Stomach smooth muscle (tissue), 2 donors: ENCODE measurements at regions not wholly inside any gene's neighbourhood (a gene's known extent, or its start where the extent isn't known, plus 50 kb on each side); places are given as distances from the start of the nearest gene placed in this dataset.

Experiments
- H3K27ac ChIP-seq: one replicate; pipeline ENCODE4 v1.7.0; 2013; ENCODE audit warnings: mild to moderate bottlenecking, low read length, inconsistent platforms
- H3K27me3 ChIP-seq, 2 donors: one replicate each; pipeline ENCODE4 v1.7.0; 2013; ENCODE audit warnings: low read length in 2 of 2; ENCODE audit not compliant: insufficient read depth in 2 of 2, control insufficient read depth in 1 of 2
- H3K36me3 ChIP-seq, 2 donors: one replicate each; pipeline ENCODE4 v1.7.0; 2013; ENCODE audit warnings: low read length in 2 of 2; ENCODE audit not compliant: control insufficient read depth in 2 of 2, insufficient read depth in 2 of 2
- H3K4me1 ChIP-seq: one replicate; pipeline ENCODE4 v1.7.0; 2013; ENCODE audit warnings: low read length; ENCODE audit not compliant: control insufficient read depth, insufficient read depth
- H3K4me3 ChIP-seq, 2 donors: one replicate each; pipeline ENCODE4 v1.7.0; 2013; ENCODE audit warnings: low read length in 2 of 2
- H3K9ac ChIP-seq, 2 donors: one replicate each; pipeline ENCODE4 v1.7.0; 2013; ENCODE audit warnings: low read length in 2 of 2, mild to moderate bottlenecking in 1 of 2
- H3K9me3 ChIP-seq, 2 donors: one replicate each; pipeline ENCODE4 v1.7.0; 2013; ENCODE audit warnings: low read length in 2 of 2; ENCODE audit not compliant: control insufficient read depth in 2 of 2
- donor health status: healthy.
- donor health status: Pancreatic carcinoma.

DNA sequence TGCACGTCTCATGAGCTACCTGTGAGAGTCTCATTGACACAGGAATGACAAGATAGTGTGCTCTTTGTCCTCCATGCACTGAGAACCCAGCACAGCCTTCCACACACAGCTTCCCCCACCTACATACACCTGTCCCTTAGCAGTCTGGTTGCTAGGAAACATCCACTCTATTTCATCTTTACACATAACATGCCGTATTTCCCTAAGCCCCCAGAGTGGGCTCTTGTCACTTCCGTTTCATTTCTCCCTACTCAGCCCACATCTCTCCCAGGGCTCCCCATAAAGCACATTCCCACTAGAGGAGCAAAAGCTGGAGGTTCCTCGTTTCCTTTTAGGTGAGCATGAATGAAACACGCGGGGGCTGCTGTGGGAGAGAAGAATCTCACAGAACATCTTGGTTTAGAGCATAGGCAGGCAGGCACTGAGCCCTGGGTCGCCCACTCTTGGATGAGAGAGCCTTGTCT lies 137.1 kb downstream of the ETS2 start:
- Histone ChIP-seq H3K4me1 (no peaks in the 10 kb centered on the region), H3K9ac (no peak overlapping the region), H3K27me3 (no peaks in the 10 kb centered on the region), H3K9me3 (no peaks in the 10 kb centered on the region), H3K27ac (no peak overlapping the region), H3K4me3 (no peak overlapping the region), H3K36me3 (no peaks in the 10 kb centered on the region)

- Histone ChIP-seq H3K9me3 (no peaks in the 10 kb centered on the region), H3K36me3 (no peaks in the 10 kb centered on the region), H3K9ac (no peak overlapping the region), H3K4me1 (no peaks in the 10 kb centered on the region), H3K4me3 (no peak overlapping the region), H3K27me3 (no peaks in the 10 kb centered on the region), H3K27ac (no peak overlapping the region)
These were observed 133.0 kb downstream of the ETS2 start for GRCh38 chr21:38938769-38939168.

DNA sequence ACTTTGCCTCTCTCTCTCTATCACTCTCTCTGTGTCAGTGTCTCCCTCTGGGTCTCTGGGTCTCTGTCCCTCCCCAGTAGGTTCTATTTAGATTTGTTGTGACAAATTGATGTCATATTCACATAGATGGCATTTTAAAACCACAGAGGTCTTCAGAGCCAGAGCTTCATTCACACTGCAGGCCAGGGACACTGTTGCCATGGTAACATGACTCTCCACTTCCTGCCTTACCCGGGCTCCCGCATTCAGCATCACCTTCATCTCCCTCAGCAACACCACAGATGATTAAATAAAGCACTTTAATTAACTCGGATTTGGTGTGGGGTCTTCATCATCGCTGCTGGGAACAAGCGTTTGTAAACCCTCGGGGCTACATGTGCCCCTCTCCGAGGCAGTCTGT lies 132.6 kb downstream of the ETS2 start:
- H3K27me3 ChIP-seq: no peaks in the 10 kb centered on the region
- H3K4me3 ChIP-seq: no peak overlapping the region
- H3K27ac ChIP-seq: no peak overlapping the region
- H3K9ac ChIP-seq: no peak overlapping the region
- H3K4me1 ChIP-seq: no peaks in the 10 kb centered on the region
- no peaks in the 10 kb centered on the region for H3K36me3 ChIP-seq
- no peaks in the 10 kb centered on the region for H3K9me3 ChIP-seq

GRCh38 chr21:38937844-38938243 lies 132.1 kb downstream of the ETS2 start:
- H3K27me3 ChIP-seq: no peaks in the 10 kb centered on the region
- H3K9me3 ChIP-seq: no peaks in the 10 kb centered on the region
- no peaks in the 10 kb centered on the region for H3K36me3 ChIP-seq
- no peak overlapping the region for H3K4me3 ChIP-seq
- H3K9ac ChIP-seq: no peak overlapping the region
- no peak overlapping the region for H3K27ac ChIP-seq
- H3K4me1 ChIP-seq: no peaks in the 10 kb centered on the region

DNA sequence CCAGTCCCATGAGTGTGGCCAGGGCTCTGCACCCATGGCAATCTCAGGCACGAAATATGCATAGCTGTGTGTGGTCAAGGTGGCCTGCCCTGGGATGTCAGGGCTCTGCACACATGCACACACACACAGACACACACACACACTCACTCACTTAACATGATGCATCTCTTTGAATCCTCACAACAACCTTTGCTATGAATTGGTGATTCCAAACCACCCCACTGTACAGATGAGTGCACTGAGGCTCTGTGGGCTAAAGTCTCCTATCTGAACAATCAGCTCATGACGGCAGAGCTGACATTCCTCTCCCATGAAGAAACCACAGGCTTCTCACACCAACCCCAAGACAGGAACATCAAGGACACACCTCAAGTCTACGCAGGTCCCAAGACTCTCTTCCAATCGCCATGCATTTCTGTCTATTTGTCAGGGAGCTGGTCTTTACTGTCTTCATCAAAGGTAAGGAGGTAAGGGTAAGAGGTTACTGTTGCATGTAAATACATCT lies 131.6 kb downstream of the ETS2 start:
- no peaks in the 10 kb centered on the region for H3K9me3 ChIP-seq
- H3K4me3 ChIP-seq: no peak overlapping the region
- H3K36me3 ChIP-seq: no peaks in the 10 kb centered on the region
- no peaks in the 10 kb centered on the region for H3K4me1 ChIP-seq
- H3K9ac ChIP-seq: no peak overlapping the region
- no peak overlapping the region for H3K27ac ChIP-seq
- no peaks in the 10 kb centered on the region for H3K27me3 ChIP-seq

- Histone ChIP-seq H3K27me3 (no peaks in the 10 kb centered on the region), H3K36me3 (no peaks in the 10 kb centered on the region), H3K4me1 (no peaks in the 10 kb centered on the region), H3K4me3 (no peak overlapping the region), H3K9me3 (no peaks in the 10 kb centered on the region), H3K27ac (no peak overlapping the region), H3K9ac (no peak overlapping the region)
These were observed 130.5 kb downstream of the ETS2 start for GRCh38 chr21:38936240-38936639.

DNA sequence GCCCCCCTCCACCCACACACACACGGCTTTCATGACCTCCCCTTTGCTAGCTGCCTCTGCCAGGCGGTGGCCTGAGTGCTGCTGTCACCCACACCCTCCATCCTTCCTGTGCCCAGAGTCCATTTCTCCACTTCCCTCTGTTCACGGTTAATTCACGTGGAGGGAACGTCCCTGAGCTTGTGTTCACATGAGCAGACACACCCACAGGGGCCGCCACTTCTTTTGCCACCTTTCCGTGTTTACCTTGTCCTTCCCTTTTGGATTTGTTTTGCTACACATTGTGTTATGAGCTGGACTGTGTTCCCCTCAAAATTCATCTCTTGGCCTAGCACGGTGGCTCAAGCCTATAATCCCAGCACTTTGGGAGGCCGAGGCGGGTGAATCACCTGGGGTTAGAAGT lies 128.0 kb downstream of the ETS2 start:
- no peak overlapping the region for H3K4me3 ChIP-seq
- H3K9me3 ChIP-seq: no peaks in the 10 kb centered on the region
- no peaks in the 10 kb centered on the region for H3K36me3 ChIP-seq
- no peak overlapping the region for H3K27ac ChIP-seq
- H3K27me3 ChIP-seq: no peaks in the 10 kb centered on the region
- H3K4me1 ChIP-seq: no peaks in the 10 kb centered on the region
- H3K9ac ChIP-seq: no peak overlapping the region

DNA sequence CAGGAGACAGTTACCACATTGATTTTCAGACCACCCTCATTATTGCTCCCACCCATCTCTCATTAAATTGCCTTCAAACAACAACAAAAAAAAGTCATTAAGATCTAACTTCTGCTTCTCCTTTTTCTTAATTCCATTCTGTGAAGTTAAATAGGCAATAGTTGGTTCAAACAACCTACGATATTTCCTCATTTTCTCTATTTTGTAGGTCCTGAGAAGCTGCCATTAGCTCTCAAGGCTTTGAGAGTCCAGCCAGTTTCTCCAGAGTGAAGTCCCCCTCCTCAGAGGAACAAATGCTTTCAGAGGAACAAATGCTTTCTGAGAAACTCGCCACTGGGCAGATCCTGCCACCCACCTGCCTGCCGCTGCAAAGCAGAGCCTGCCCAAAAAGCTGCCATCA lies 125.6 kb downstream of the ETS2 start:
- H3K4me3 ChIP-seq: no peak overlapping the region
- H3K27me3 ChIP-seq: no peaks in the 10 kb centered on the region

GRCh38 chr21:38930853-38931252 lies 125.1 kb downstream of the ETS2 start:
- H3K9me3 ChIP-seq: peaks cover 0 to 5% of the 10 kb centered on the region in 2 donors
- no peak overlapping the region for H3K27ac ChIP-seq

More for the DNA sequence above, 125.6 kb downstream of the ETS2 start:
- Histone ChIP-seq H3K27ac (no peak overlapping the region), H3K4me1 (peaks cover 4% of the 10 kb centered on the region), H3K9ac (no peak overlapping the region), H3K9me3 (peaks cover 0 to 5% of the 10 kb centered on the region in 2 donors), H3K36me3 (no peaks in the 10 kb centered on the region)

GRCh38 chr21:38930066-38930465 lies 124.3 kb downstream of the ETS2 start:
- Histone ChIP-seq H3K4me3 (no peak overlapping the region), H3K27me3 (no peaks in the 10 kb centered on the region), H3K36me3 (no peaks in the 10 kb centered on the region), H3K9ac (no peak overlapping the region), H3K27ac (no peak overlapping the region), H3K9me3 (peaks cover 0 to 5% of the 10 kb centered on the region in 2 donors), H3K4me1 (peaks cover 16% of the 10 kb centered on the region)

More at GRCh38 chr21:38930853-38931252, 125.1 kb downstream of the ETS2 start:
- no peak overlapping the region for H3K4me3 ChIP-seq
- no peaks in the 10 kb centered on the region for H3K36me3 ChIP-seq
- H3K27me3 ChIP-seq: no peaks in the 10 kb centered on the region
- peaks cover 9% of the 10 kb centered on the region for H3K4me1 ChIP-seq
- no peak overlapping the region for H3K9ac ChIP-seq

DNA sequence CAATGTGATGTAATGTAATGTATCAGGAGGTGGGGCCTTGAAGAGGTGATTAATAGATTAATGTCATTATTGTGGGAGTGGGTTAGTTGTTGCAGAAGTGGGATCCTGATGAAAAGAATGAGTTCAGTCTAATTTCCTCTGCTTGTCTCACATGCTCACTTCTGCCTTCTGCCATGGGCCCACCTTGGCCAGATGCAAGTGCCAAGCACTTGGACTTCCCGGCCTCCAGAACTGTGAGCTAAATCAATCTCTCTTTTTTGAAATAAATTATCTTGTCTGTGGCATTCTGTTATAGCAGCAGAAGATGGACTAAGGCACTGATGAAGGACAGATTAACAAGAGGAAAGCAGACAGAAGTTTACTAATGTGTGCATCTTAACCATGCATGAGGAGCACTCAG lies 123.9 kb downstream of the ETS2 start:
- no peak overlapping the region for H3K4me3 ChIP-seq
- no peaks in the 10 kb centered on the region for H3K27me3 ChIP-seq
- H3K9ac ChIP-seq: no peak overlapping the region
- H3K36me3 ChIP-seq: no peaks in the 10 kb centered on the region
- H3K27ac ChIP-seq: no peak overlapping the region
- H3K9me3 ChIP-seq: peaks cover 0 to 5% of the 10 kb centered on the region in 2 donors
- H3K4me1 ChIP-seq: peaks cover 17% of the 10 kb centered on the region
